BJ (cell line): ENCODE measurements at regions not wholly inside any gene's neighbourhood (a gene's known extent, or its start where the extent isn't known, plus 50 kb on each side); places are given as distances from the start of the nearest gene placed in this dataset.

ENCODE experiments used
- CTCF ChIA-PET: fragments of 350-600 bp; formaldehyde crosslinking; extraction: SDS; loops from one replicate; lab custom pipeline; 2021; ENCODE audit warnings: antibody characterized with exemption, inconsistent platforms; lab: Yijun Ruan, JAX
- POLR2A ChIA-PET: fragments of 300-600 bp; sonication (Branson Sonifier 250); formaldehyde crosslinking; extraction: SDS; loops from one replicate; lab custom pipeline; 2021; ENCODE audit warnings: antibody characterized with exemption; lab: Charles Lee
- DNase-seq: peaks from one replicate; pipeline ENCODE4 v3.0.0-alpha.2; 2011; ENCODE audit warnings: low read depth
- H3K27me3 ChIP-seq: 2 replicates; pipeline ENCODE4 v1.6.0; 2011; ENCODE audit warnings: low read length; ENCODE audit not compliant: control insufficient read depth, insufficient read depth
- H3K36me3 ChIP-seq: 2 replicates; pipeline ENCODE4 v1.5.1; 2011; ENCODE audit warnings: low read length; ENCODE audit not compliant: control insufficient read depth, insufficient read depth
- H3K4me3 ChIP-seq: 2 replicates; pipeline ENCODE4 v1.5.1; 2011; ENCODE audit warnings: low read depth, mild to moderate bottlenecking, control low read depth, low read length
- CTCF ChIP-seq: IDR thresholded peaks from 2 replicates; pipeline ENCODE4 v1.5.1; 2011; ENCODE audit warnings: low read depth, mild to moderate bottlenecking, control low read depth, inconsistent platforms, low read length, moderate library complexity; ENCODE audit not compliant: insufficient read depth

GRCh38 chr9:22204240-22204639, 195.1 kb upstream of the CDKN2B start:
- no peak for DNase-seq
- no peak for TF ChIP-seq CTCF
- Histone ChIP-seq H3K4me3 (no peak overlapping the region), H3K27me3 (peaks cover 3% of the 10 kb centered on the region), H3K36me3 (no peaks in the 10 kb centered on the region)
- POLR2A ChIA-PET, result no interaction called here
- CTCF ChIA-PET, result interaction anchor here (0.6 kb wide), 1 partner anchor 47 kb away, joined by 3 read pairs; no protein-coding TSS in a partner anchor

GRCh38 chr9:22206833-22207232, 197.7 kb upstream of the CDKN2B start:
- CTCF ChIA-PET, result interaction anchor here (1.5 to 1.6 kb wide), 2 partner anchors 16 to 21 kb away, joined by 4 to 5 read pairs; no protein-coding TSS in a partner anchor
- Histone ChIP-seq H3K27me3 (no peaks in the 10 kb centered on the region), H3K36me3 (no peaks in the 10 kb centered on the region), H3K4me3 (no peak overlapping the region)
- POLR2A ChIA-PET, result interaction anchor here (0.6 kb wide), 1 partner anchor 43 kb away, joined by 3 read pairs; no protein-coding TSS in a partner anchor
- TF ChIP-seq CTCF, result no peak
- DNase-seq, result no peak

GRCh38 chr9:22208846-22209585, 199.9 kb upstream of the CDKN2B start:
- Histone ChIP-seq H3K27me3 (no peaks in the 10 kb centered on the region), H3K36me3 (no peaks in the 10 kb centered on the region), H3K4me3 (no peak overlapping the region)
- TF ChIP-seq CTCF, result no peak
- DNase-seq, result no peak
- ChIA-PET CTCF (no interaction called here), POLR2A (no interaction called here)

GRCh38 chr9:22210262-22210661, 201.2 kb upstream of the CDKN2B start:
- TF ChIP-seq CTCF, result no peak
- DNase-seq, result no peak
- no peaks in the 10 kb centered on the region for H3K27me3 ChIP-seq
- CTCF ChIA-PET, result no interaction called here
- POLR2A ChIA-PET, result no interaction called here
- H3K36me3 ChIP-seq, result no peaks in the 10 kb centered on the region
- H3K4me3 ChIP-seq, result no peak overlapping the region

- H3K4me3 ChIP-seq, result no peak overlapping the region
- no peak for TF ChIP-seq CTCF
- CTCF ChIA-PET, result interaction anchor here (0.6 kb wide), 1 partner anchor 43 kb away, joined by 3 read pairs; no protein-coding TSS in a partner anchor
- H3K36me3 ChIP-seq, result no peaks in the 10 kb centered on the region
- no peaks in the 10 kb centered on the region for H3K27me3 ChIP-seq
- POLR2A ChIA-PET, result no interaction called here
- DNase-seq, result no peak
Observed at GRCh38 chr9:22210936-22211335, 201.8 kb upstream of the CDKN2B start.
